Breast epithelium (tissue), 3 donors: ENCODE measurements at regions not wholly inside any gene's neighbourhood (a gene's known extent, or its start where the extent isn't known, plus 50 kb on each side); places are given as distances from the start of the nearest gene placed in this dataset.

ENCODE experiments used
- POLR2A ChIP-seq: fragments of 450-650 bp; IDR thresholded peaks from one replicate; pipeline ENCODE4 v1.6.1; 2016; ENCODE audit warnings: antibody characterized with exemption, mild to moderate bottlenecking, moderate library complexity
- TF ChIP-seq, protein P1 (sequence below), 3 donors: fragments of 450-650 bp; IDR thresholded peaks; one replicate each; pipeline ENCODE4 v1.5.1; 2016 to 2017; ENCODE audit warnings: antibody characterized with exemption in 3 of 3, mild to moderate bottlenecking in 3 of 3, moderate library complexity in 3 of 3

DNA sequence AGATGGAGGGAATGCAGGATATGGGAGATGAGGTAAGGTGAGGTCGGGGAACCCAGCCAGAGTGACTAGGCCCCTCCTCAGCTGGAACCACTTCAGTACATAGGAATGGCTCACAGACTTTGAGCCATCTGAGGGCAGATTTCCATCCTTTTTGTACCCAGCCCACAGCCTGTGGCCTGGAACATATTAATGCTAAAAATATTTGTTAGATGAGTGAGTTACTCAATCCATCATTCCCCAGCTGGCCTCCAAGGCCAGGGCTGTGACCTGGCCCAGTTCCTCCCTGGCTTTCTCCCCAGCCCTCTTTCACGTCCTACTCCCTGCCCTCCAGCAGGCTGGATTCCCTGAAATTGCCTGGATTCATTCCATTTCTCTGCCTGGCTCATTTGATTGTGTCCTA, 57.2 kb upstream of the PRDM11 start:
- TF ChIP-seq, protein P1, sequence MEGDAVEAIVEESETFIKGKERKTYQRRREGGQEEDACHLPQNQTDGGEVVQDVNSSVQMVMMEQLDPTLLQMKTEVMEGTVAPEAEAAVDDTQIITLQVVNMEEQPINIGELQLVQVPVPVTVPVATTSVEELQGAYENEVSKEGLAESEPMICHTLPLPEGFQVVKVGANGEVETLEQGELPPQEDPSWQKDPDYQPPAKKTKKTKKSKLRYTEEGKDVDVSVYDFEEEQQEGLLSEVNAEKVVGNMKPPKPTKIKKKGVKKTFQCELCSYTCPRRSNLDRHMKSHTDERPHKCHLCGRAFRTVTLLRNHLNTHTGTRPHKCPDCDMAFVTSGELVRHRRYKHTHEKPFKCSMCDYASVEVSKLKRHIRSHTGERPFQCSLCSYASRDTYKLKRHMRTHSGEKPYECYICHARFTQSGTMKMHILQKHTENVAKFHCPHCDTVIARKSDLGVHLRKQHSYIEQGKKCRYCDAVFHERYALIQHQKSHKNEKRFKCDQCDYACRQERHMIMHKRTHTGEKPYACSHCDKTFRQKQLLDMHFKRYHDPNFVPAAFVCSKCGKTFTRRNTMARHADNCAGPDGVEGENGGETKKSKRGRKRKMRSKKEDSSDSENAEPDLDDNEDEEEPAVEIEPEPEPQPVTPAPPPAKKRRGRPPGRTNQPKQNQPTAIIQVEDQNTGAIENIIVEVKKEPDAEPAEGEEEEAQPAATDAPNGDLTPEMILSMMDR (IDR thresholded peaks at IDR 0.05) = no peak
- no peak for TF ChIP-seq POLR2A
